GM12878 (cell line): ENCODE measurements at regions not wholly inside any gene's neighbourhood (a gene's known extent, or its start where the extent isn't known, plus 50 kb on each side); places are given as distances from the start of the nearest gene placed in this dataset.

Experiments
- EZH2 ChIP-seq: IDR thresholded peaks from 2 replicates; pipeline ENCODE4 v1.6.1; 2012; ENCODE audit warnings: low read depth, mild to moderate bottlenecking, control low read depth, inconsistent platforms, low read length, borderline replicate concordance; ENCODE audit not compliant: control insufficient read depth
- RCOR1 ChIP-seq: conservative IDR thresholded peaks from 2 replicates; pipeline ENCODE4 v1.6.1; 2012; ENCODE audit warnings: low read depth, low read length, improper control_type of control experiment
- SIX5 ChIP-seq: IDR thresholded peaks from 2 replicates; pipeline ENCODE4 v1.6.1; 2011; ENCODE audit warnings: mild to moderate bottlenecking, low read depth, low read length, moderate library complexity; ENCODE audit not compliant: severe bottlenecking
- YY1 ChIP-seq: IDR thresholded peaks from 2 replicates; pipeline ENCODE4 v1.6.1; 2011; ENCODE audit warnings: low read depth, mild to moderate bottlenecking, low read length
- TF ChIP-seq, protein P1 (sequence below), 3 experiments: IDR thresholded peaks in 2 of 3; conservative IDR thresholded peaks in 1 of 3; 2 replicates each; pipeline ENCODE4 v1.5.1; 2011; ENCODE audit warnings: low read depth in 3 of 3, low read length in 3 of 3, mild to moderate bottlenecking in 3 of 3, control low read depth in 2 of 3, moderate library complexity in 2 of 3, inconsistent platforms in 1 of 3, mixed read lengths in 1 of 3; ENCODE audit not compliant: control insufficient read depth in 2 of 3, insufficient read depth in 1 of 3; ENCODE audit errors: extremely low read depth in 1 of 3
- TF ChIP-seq, protein P2 (sequence below): fragments of 450-650 bp; IDR thresholded peaks from 2 replicates; pipeline ENCODE4 v1.6.1; 2016; ENCODE audit warnings: mild to moderate bottlenecking

DNA sequence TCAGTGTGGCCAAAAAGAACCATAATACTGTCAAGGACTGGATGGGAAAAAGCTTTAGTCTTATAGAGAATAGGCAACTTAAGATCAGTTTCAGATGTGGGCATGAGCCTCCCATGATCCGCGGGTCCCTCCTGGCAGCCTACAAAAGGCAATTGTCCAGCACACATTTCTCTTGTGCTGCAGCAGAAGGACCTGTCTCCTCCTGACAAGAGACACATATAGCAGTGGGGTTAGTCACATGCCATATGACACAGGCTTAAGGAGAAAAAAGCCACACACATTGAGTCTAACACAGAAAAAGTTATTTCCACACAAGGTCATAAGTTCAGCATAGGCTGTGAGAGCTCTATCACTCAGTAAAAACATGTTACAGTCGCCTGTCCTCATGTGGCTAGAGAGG is 1378.7 kb upstream of the PRR20A start:
- TF ChIP-seq, protein P1, sequence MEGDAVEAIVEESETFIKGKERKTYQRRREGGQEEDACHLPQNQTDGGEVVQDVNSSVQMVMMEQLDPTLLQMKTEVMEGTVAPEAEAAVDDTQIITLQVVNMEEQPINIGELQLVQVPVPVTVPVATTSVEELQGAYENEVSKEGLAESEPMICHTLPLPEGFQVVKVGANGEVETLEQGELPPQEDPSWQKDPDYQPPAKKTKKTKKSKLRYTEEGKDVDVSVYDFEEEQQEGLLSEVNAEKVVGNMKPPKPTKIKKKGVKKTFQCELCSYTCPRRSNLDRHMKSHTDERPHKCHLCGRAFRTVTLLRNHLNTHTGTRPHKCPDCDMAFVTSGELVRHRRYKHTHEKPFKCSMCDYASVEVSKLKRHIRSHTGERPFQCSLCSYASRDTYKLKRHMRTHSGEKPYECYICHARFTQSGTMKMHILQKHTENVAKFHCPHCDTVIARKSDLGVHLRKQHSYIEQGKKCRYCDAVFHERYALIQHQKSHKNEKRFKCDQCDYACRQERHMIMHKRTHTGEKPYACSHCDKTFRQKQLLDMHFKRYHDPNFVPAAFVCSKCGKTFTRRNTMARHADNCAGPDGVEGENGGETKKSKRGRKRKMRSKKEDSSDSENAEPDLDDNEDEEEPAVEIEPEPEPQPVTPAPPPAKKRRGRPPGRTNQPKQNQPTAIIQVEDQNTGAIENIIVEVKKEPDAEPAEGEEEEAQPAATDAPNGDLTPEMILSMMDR (IDR thresholded peaks at IDR 0.05 in 2 of 3, conservative IDR thresholded peaks at IDR 0.05 in 1 of 3; ENCODE audit: control insufficient read depth in 2 of 3, extremely low read depth in 1 of 3, insufficient read depth in 1 of 3, low read depth in 3 of 3, low read length in 3 of 3), result no peak
- TF ChIP-seq EZH2, result no peak
- TF ChIP-seq SIX5, result no peak
- TF ChIP-seq, protein P2, sequence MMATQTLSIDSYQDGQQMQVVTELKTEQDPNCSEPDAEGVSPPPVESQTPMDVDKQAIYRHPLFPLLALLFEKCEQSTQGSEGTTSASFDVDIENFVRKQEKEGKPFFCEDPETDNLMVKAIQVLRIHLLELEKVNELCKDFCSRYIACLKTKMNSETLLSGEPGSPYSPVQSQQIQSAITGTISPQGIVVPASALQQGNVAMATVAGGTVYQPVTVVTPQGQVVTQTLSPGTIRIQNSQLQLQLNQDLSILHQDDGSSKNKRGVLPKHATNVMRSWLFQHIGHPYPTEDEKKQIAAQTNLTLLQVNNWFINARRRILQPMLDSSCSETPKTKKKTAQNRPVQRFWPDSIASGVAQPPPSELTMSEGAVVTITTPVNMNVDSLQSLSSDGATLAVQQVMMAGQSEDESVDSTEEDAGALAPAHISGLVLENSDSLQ, result no peak
- no peak for TF ChIP-seq YY1
- TF ChIP-seq RCOR1, result no peak
